SK-N-MC (cell line): ENCODE measurements at regions not wholly inside any gene's neighbourhood (a gene's known extent, or its start where the extent isn't known, plus 50 kb on each side); places are given as distances from the start of the nearest gene placed in this dataset.

Source experiments
- EZH2 ChIP-seq: fragments of 200-600 bp; sonication (generic); IDR thresholded peaks from one replicate; pipeline ENCODE4 v1.6.1; 2017; ENCODE audit warnings: antibody characterized with exemption
- POLR2AphosphoS5 ChIP-seq: IDR thresholded peaks from 2 replicates; pipeline ENCODE4 v1.6.1; 2012; ENCODE audit warnings: mild to moderate bottlenecking, low read depth, low read length, borderline replicate concordance

DNA sequence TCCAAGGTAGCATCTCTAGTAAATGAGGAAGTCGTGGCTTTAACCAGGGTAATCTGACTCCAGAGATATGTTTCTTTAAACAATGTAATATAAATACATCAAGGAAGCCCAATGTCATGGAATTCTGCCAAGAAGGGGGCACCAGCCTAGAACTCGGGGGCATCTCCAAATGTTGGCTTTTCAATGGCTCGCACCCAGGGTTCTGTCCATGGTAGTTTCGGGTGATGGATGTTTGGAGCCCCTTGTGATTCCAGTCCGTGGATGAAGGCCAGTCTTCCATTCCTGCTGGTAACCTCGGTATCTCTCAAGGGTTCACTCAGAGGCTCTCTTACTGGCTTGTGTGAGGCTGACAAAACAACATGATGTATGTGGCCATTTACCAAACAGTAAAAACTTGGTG lies 91.7 kb upstream of the SPHKAP start:
- TF ChIP-seq POLR2AphosphoS5 (no peak), EZH2 (no peak)
